ENCODE measurements at regions not wholly inside any gene's neighbourhood (a gene's known extent, or its start where the extent isn't known, plus 50 kb on each side); places are given as distances from the start of the nearest gene placed in this dataset.

DNA sequence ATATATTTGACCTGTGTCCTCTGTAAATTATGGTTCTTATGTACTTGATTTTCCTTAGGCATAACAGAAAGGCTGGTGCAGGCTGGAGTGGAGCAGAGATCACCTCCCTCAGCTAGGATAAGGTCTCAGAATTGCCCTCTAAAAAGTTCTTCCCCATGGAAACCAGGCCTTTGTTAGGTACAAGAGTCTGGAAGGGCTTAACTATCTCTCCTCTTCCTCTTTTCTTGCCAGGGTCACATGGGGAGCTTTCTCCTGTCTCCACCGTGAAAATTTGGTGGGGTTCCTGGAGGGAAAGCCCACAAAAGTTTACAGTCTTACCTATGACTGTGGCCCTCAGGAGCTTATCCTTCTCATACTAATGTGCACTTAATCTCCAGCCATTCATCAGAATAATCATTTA lies 633.2 kb downstream of the MCTP2 start:
- TF ChIP-seq, protein P1, sequence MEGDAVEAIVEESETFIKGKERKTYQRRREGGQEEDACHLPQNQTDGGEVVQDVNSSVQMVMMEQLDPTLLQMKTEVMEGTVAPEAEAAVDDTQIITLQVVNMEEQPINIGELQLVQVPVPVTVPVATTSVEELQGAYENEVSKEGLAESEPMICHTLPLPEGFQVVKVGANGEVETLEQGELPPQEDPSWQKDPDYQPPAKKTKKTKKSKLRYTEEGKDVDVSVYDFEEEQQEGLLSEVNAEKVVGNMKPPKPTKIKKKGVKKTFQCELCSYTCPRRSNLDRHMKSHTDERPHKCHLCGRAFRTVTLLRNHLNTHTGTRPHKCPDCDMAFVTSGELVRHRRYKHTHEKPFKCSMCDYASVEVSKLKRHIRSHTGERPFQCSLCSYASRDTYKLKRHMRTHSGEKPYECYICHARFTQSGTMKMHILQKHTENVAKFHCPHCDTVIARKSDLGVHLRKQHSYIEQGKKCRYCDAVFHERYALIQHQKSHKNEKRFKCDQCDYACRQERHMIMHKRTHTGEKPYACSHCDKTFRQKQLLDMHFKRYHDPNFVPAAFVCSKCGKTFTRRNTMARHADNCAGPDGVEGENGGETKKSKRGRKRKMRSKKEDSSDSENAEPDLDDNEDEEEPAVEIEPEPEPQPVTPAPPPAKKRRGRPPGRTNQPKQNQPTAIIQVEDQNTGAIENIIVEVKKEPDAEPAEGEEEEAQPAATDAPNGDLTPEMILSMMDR (IDR thresholded peaks at IDR 0.05) = no peak
- no peak for TF ChIP-seq POLR2AphosphoS5 (IDR thresholded peaks at IDR 0.05)
